HCT116 (cell line): ENCODE measurements at regions not wholly inside any gene's neighbourhood (a gene's known extent, or its start where the extent isn't known, plus 50 kb on each side); places are given as distances from the start of the nearest gene placed in this dataset.

Source experiments
- CEBPB ChIP-seq: IDR thresholded peaks from 2 replicates; pipeline ENCODE4 v1.6.1; 2012; ENCODE audit warnings: low read depth
- EZH2 ChIP-seq: fragments of 200-600 bp; sonication (generic); IDR thresholded peaks from 2 replicates; pipeline ENCODE4 v1.6.1; 2017; ENCODE audit warnings: antibody characterized with exemption, mixed run types
- EZH2phosphoT487 ChIP-seq: fragments of 200-600 bp; IDR thresholded peaks from 2 replicates; pipeline ENCODE4 v1.6.1; 2018; ENCODE audit warnings: antibody characterized with exemption, borderline replicate concordance
- POLR2A ChIP-seq: IDR thresholded peaks from 2 replicates; pipeline ENCODE4 v1.7.0; 2011; ENCODE audit warnings: borderline replicate concordance; ENCODE audit not compliant: insufficient read depth, insufficient read length; ENCODE audit errors: extremely low read depth
- POLR2AphosphoS5 ChIP-seq: IDR thresholded peaks from 2 replicates; pipeline ENCODE4 v1.6.1; 2011; ENCODE audit warnings: mild to moderate bottlenecking, low read depth, low read length, moderate library complexity
- RAD21 ChIP-seq: IDR thresholded peaks from 2 replicates; pipeline ENCODE4 v1.6.1; 2012; ENCODE audit warnings: low read depth, mild to moderate bottlenecking
- SIN3A ChIP-seq: IDR thresholded peaks from 2 replicates; pipeline ENCODE4 v1.6.1; 2012; ENCODE audit warnings: low read depth
- YY1 ChIP-seq: IDR thresholded peaks from 2 replicates; pipeline ENCODE4 v1.6.1; 2011; ENCODE audit warnings: low read length, low read depth, moderate library complexity, mild to moderate bottlenecking; ENCODE audit not compliant: insufficient replicate concordance; ENCODE audit errors: extremely low read depth
- TF ChIP-seq, protein P1 (sequence below), 3 experiments: fragments of 200-600 bp in 1 of 3; sonication (generic) in 1 of 3; IDR thresholded peaks in 2 of 3; conservative IDR thresholded peaks in 1 of 3; 2 replicates each; pipeline ENCODE4 v1.5.1; 2012 to 2017; ENCODE audit warnings: low read depth in 2 of 3, low read length in 2 of 3, antibody characterized with exemption in 1 of 3, borderline replicate concordance in 1 of 3, control low read depth in 1 of 3, mild to moderate bottlenecking in 1 of 3, mixed read lengths in 1 of 3, mixed run types in 1 of 3, moderate library complexity in 1 of 3; ENCODE audit not compliant: insufficient read depth in 1 of 3
- TF ChIP-seq, protein P2 (sequence below): IDR thresholded peaks from 2 replicates; pipeline ENCODE4 v1.6.1; 2012
- TF ChIP-seq, protein P3 (sequence below): IDR thresholded peaks from 2 replicates; pipeline ENCODE4 v1.6.1; 2011; ENCODE audit warnings: mild to moderate bottlenecking, low read length, moderate library complexity; ENCODE audit not compliant: insufficient replicate concordance; ENCODE audit errors: extremely low read depth

DNA sequence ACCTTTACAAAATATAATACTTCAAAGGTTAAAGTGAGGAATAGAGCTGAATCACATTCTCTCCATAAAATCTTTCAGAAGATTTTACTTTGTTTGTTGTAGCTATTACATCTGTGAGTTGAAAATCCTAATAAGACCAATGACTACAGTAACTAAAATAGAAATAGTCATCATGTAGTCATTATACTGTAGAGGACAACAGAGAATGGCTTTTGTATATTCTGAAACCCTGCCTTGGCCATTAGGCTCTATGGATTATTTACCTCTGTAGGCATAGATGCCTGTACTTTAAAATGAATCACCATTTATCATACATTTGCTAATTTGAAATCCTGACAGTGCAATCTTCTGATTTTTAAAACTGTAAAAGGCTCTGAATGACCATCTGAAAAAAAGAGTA lies 923.0 kb downstream of the REEP3 start:
- TF ChIP-seq, protein P1, sequence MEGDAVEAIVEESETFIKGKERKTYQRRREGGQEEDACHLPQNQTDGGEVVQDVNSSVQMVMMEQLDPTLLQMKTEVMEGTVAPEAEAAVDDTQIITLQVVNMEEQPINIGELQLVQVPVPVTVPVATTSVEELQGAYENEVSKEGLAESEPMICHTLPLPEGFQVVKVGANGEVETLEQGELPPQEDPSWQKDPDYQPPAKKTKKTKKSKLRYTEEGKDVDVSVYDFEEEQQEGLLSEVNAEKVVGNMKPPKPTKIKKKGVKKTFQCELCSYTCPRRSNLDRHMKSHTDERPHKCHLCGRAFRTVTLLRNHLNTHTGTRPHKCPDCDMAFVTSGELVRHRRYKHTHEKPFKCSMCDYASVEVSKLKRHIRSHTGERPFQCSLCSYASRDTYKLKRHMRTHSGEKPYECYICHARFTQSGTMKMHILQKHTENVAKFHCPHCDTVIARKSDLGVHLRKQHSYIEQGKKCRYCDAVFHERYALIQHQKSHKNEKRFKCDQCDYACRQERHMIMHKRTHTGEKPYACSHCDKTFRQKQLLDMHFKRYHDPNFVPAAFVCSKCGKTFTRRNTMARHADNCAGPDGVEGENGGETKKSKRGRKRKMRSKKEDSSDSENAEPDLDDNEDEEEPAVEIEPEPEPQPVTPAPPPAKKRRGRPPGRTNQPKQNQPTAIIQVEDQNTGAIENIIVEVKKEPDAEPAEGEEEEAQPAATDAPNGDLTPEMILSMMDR (IDR thresholded peaks at IDR 0.05 in 2 of 3, conservative IDR thresholded peaks at IDR 0.05 in 1 of 3; ENCODE audit: borderline replicate concordance in 1 of 3, insufficient read depth in 1 of 3, low read depth in 2 of 3, low read length in 2 of 3): no peak
- TF ChIP-seq POLR2A (no peak), YY1 (no peak), CEBPB (no peak), RAD21 (no peak), EZH2phosphoT487 (no peak), POLR2AphosphoS5 (no peak), EZH2 (no peak), SIN3A (no peak)
- TF ChIP-seq, protein P2, sequence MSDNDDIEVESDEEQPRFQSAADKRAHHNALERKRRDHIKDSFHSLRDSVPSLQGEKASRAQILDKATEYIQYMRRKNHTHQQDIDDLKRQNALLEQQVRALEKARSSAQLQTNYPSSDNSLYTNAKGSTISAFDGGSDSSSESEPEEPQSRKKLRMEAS: no peak
- TF ChIP-seq, protein P3, sequence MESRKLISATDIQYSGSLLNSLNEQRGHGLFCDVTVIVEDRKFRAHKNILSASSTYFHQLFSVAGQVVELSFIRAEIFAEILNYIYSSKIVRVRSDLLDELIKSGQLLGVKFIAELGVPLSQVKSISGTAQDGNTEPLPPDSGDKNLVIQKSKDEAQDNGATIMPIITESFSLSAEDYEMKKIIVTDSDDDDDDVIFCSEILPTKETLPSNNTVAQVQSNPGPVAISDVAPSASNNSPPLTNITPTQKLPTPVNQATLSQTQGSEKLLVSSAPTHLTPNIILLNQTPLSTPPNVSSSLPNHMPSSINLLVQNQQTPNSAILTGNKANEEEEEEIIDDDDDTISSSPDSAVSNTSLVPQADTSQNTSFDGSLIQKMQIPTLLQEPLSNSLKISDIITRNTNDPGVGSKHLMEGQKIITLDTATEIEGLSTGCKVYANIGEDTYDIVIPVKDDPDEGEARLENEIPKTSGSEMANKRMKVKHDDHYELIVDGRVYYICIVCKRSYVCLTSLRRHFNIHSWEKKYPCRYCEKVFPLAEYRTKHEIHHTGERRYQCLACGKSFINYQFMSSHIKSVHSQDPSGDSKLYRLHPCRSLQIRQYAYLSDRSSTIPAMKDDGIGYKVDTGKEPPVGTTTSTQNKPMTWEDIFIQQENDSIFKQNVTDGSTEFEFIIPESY: no peak
